GM19025 (cell line): ENCODE measurements at regions not wholly inside any gene's neighbourhood (a gene's known extent, or its start where the extent isn't known, plus 50 kb on each side); places are given as distances from the start of the nearest gene placed in this dataset.
"Not testable (repeated sequence)": the region's sequence is repeated elsewhere in the genome, so short reads cannot be mapped to it uniquely, and the experiment has no call there.

Experiments used
- ATAC-seq: cut with Tn5 transposase; IDR thresholded peaks from one replicate; pipeline ENCODE4 v1.9.1; 2021; ENCODE audit warnings: mild to moderate bottlenecking, low read depth, moderate library complexity; ENCODE audit not compliant: unreplicated experiment

DNA sequence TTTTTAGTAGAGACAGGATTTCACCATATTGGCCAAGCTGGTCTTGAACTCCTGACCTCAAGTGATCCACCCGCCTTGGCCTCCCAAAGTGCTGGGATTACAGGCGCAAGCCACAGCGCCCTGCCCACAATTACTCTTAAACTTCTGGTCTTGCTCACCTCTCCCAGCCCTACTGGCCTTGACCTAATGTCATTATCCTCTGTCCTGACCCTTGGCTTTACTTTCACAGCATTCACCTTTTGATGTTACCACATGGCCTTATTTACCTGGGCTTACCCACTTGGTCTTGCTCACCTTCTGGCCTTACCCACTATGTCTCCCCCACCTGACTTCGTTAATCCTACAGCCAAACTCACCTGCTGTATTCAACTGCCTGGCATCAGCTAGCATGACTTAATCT, 105.9 kb downstream of the IL12A start:
- no peak for ATAC-seq

DNA sequence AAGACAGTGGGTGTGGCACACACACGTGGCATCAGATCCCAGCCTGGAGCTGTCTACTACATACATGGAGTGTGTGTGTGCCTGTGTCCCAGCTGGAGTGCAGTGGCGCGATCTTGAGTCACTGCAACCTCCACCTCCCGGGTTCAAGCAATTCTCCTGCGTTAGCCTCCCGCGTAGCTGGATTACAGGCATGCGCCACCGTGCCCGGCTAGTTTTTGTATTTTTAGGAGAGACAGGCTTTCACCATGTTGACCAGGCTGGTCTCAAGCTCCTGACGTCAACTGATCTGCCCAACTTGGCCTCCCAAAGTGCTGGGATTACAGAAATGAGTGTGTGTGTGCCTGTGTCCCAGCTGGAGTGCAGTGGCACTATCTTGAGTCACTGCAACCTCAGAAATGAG, 108.8 kb downstream of the IL12A start:
- ATAC-seq, result no peak

DNA sequence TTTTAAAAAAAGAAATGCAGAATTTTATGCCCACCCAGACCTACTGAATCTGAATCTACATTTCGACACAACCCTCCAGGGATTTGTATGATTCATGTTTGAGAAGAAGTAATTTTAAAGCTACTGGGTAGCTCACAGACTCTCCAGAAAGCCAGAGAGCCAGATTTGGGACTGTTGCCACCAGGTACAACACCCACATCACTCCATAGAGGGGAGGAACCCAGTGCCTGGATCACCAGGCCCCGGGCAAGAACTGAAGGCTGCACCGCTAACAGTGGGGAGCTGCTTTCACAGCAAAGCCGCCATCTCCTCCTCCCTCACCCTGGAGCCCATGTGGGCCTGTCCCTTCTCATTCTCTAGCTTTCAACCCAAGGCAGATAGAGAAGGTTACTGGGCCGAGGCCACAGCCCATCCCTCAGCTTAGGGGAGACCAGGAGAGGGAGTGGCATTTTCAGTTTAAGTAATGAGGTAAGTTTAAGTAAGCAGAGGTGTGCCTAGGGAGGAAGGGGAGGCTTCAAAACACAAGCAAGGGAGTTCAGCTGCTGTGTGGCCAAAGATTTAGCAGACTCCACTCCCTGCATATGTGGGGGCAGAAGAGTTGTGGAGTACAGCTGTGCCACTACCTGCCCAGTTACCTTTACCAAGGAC, 109.8 kb downstream of the IL12A start:
- no peak for ATAC-seq

DNA sequence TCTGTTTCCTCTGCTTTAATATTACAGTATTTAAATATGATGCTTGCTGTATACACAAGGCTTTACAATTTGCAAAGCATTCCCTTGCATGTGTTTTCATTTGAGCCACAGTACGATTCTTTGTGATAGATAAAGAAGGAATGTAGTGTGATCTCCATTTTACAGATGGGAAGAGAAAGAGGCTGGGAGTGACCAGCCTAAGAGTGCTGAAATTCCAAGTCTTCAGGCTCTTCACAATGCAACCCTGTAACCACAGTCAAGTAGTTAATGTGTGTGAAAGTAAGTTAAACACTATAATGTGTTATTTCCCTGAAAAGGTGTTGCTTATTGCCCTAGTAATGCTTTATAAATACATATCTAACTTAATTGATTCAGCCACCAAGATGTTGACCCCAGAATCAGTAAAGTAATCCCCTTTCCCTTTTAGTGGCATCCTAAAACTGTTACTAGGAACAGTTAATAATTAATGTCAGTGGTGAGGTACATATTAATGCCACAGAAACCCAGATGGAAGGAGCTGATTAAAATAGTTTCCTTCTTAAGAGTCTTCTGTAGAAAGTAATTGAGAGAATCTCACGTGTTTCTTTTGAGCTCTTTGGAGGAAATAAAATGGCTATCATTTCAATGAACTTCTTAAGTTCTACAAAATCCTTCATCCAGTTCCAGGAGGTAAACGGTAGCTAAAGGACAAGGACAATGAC, 110.4 kb downstream of the IL12A start:
- ATAC-seq, result no peak

DNA sequence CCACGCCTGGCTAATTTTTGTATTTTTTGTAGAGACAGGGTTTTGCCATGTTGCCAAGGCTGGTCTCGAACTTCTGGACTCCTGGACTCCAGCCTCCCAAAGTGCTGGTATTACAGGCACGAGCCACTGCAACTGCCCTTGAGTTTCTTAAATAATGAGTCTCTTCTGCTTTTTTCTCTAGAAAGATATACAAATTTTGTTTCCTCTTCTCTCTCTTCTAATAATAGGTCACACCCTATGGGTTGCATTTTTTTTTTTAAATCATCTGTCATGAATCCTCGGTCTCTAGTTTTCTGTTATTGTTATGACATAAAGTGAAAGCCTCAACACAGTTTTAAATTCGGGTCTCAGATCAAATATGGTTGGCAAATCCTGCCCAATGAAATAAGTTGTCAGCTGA, 111.2 kb downstream of the IL12A start:
- no peak for ATAC-seq

DNA sequence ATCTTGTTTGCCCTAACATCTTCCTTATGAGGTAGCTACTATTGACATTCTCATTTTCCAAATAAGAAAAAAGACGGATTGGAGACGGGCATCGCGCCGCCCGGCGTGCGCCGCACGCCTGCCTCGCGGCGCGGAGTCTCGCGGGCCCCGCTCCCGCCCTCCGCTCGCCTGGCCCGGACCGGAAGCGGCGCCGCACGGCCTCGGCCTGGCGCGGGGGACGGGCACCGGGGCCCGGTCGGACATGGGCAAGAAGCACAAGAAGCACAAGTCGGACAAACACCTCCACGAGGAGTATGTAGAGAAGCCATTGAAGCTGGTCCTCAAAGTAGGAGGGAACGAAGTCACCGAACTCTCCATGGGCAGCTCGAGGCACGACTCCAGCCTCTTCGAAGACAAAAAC, 112.0 kb downstream of the IL12A start:
- ATAC-seq, result no peak

DNA sequence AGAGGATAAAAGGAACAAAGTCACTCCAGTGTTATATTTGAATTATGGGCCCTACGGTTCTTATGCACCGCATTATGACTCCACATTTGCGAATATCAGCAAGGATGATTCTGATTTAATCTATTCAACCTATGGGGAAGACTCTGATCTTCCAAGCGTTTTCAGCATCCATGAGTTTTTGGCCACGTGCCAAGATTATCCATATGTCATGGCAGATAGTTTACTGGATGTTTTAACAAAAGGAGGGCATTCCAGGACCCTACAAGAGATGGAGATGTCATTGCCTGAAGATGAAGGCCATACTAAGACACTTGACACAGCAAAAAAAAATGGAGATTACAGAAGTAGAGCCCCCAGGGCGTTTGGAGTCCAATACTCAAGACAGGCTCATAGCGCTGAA, 113.4 kb downstream of the IL12A start:
- ATAC-seq, result not testable (repeated sequence)

DNA sequence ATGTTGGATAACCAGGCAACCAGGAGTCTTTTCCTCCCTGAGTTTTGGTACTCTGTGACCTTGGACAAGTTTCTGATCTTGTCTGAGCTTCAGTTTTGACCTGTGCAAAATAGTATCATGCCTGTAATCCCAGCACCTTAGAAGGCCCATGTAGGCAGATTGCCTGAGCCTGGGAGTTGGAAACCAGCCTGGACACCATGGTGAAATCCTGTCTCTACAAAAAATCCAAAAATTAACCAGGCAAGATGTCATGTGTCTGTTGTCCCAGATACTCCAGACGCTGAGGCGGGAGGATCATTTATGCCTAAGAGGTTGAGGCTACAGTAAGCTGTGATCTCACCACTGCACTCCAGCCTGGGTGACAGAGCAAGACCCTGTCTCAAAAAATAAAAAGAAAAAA, 114.8 kb downstream of the IL12A start:
- ATAC-seq, result no peak

DNA sequence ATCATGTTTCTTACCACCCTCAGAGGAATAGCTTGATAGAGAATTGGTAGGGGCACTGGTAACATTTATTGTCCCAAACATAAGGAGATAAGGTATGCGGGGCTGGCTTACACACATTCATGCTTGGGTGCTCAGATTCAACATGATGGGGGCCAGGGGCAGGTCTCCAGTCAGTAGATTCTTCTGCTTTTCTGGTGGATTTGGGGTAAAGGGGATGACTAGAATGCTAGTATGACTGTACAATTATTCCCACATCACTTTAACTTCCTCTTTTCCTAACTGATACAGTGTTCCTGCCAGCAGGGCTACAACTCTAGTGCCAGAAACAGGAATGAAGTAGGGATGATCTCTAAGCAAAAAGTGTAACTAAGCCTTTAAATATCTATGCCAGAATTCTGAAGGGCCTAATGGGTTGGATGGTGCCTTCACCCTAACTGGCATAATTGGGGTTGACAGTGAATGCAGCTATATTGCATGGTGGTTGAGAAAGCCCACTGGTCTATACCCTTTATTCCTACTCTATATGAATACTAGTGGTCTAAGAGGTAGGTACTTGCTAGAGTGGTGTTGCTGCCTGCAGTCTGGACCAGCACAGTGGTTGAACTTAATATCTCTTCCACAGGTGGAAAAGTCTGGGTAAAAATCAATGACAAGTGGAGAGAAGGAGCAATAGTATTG, 117.4 kb downstream of the IL12A start:
- ATAC-seq, result no peak

DNA sequence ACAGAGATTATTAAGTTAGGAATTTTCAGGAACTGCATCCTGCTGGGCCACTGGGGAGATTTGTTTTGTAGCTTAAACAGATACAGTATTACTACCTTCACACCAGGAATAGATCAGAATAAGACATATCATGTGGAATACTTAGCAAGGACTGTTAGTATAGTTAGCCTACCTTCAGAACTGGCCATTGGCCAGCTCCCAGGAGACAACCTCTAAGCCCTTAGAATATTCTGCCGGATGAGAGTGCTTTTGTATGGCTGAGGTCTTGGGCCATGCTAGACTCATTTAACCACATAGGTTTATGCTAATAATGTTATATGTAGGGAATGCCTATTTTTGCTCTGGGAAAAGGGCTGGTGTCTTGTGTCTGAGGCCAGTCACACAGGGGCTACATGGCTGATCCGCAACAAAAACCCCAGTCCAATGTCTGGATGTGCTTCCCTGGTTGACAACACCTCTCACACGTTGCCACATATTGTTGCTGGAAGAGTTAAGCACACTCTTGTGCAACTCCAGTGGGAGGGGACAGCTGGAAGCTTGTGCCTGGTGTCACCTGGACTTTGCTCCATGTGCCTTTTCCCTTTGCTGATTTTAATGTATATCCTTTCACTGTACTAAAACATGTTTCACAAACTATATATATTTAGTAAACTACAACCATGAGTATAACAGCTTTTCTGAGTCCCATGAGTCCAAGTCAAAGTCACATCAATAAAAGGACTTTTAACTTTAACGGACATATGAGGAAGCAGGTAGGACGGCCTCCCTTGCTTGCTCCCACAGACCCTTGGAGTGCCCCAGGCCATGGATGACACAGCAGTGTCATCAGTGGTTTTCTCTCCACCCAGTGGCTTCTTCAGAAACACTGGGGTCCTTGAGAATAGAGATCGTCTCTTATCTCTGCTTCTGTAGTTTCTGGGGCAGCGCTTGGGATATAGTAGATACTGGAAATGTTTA, 118.0 kb upstream of the C3orf80 start:
- no peak for ATAC-seq

DNA sequence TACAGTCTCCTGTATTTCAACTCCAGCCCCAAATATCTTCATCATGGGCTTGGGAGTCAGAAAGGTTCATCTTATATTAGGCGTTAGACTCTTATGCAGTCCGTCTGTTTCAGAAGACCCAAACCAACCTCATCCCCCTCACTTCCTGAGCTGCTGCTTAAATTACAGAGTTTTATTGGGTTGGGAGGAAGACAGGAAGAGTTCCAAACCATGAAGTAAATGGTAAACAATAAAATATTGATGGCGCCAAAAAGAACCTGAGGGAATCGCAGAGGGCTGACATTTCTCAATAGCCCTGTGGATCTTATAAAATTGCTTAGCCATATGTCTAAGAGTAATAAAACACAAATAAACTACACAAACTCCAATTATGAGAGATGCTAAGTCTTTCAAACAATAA, 116.9 kb upstream of the C3orf80 start:
- no peak for ATAC-seq

DNA sequence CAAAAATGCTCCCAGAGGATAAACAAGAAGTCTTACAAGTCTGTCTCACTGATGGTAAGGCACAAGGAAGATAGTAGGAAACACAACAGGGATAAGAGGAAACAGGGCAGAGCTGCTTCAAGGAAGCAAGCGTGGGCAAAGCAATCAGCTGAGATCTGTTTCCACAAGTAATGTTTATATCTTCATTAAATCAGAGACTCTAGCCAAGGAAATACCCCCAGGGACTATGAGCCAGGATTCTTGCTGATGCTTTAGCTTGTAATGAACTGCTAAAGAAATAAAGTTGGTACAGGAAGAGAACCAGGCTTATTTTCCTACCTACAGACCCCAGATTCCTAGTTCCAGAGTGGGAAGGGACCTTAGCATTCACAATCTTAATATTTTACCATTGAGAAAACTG, 112.7 kb upstream of the C3orf80 start:
- ATAC-seq, result no peak

DNA sequence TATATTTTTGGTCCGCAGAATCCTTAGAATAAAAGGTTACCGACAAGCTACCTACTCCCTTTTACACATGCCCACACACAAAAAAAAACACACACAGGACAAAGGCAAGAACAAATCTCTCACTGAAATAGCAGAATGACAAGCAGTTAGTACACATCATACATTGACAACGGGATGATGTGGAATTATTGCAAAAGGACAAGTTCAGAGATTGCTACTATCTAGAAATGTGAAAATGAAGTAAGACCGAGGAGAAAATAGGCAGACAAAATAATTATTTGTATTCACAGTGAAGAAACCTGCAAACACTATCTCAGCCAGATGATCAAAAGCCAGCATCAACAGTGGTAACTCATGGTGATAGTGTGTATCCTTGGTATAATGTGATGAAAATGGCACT, 112.2 kb upstream of the C3orf80 start:
- ATAC-seq, result no peak

DNA sequence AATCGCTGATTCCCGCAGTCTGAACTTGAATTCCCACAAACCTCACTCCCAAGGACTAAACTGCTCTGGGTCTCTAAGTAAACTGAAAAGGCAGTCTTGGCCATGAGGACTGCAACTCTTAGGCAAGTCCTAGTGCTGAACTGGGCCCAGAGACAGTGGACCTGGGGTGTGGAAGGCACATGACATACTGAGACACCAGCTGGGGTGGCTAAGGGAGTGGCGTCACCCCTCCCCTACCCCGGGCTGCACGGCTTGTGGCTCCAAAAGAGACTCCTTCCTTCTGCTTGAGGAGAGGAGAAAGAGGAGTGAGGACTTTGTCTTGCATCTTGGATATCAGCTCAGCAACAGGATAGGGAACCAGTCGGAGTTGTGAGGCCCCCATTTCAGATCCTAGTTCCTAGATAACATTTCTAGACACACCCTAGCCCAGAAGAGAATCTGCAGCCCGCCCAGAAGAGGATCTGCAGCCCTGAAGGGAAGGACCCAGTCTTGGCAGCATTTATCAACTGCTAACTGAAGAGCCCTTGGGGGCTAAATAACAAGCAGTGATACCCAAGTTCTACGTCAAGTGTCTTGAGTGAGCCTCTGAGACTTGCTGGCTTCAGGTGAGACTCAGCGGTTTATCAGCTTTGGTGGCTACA, 110.7 kb upstream of the C3orf80 start:
- no peak for ATAC-seq

DNA sequence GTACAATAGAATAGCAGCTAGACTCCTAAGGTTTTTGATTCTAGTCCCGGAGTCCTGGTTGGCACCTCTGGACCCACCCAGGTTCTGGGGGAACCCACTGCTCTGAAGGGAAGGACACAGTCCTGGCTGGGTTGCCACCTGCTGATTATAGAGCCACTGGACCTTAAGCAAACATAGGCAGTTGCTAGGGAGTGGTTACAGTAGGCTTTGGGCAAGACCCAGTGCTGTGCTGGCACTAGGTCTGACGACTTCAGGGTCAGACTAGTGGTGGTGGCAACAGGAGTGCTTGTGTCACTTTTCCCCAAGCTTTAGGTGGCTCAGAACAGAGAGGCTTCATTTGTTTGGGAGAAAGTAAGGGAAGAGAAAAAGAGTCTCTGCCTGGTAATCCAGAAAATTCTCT, 109.8 kb upstream of the C3orf80 start:
- ATAC-seq, result no peak

DNA sequence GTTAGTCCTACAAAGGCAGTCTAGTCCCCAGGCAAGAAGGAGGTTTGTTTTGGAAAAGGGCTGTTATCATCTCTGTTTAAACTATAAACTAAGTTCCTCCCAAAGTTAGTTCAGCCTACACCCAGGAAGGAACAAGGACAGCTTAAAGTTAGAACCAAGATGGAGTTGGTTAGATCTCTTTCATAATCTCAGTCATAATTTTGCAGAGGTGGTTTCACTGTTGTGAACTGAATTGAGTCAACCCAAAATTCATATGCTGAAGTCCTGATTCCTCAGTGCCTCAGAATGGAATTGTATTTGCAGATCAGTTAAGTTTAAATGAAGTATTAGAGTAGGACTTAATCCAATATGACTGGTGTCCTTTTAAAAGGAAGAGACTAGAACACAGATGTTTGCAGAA, 101.0 kb upstream of the C3orf80 start:
- ATAC-seq, result no peak

DNA sequence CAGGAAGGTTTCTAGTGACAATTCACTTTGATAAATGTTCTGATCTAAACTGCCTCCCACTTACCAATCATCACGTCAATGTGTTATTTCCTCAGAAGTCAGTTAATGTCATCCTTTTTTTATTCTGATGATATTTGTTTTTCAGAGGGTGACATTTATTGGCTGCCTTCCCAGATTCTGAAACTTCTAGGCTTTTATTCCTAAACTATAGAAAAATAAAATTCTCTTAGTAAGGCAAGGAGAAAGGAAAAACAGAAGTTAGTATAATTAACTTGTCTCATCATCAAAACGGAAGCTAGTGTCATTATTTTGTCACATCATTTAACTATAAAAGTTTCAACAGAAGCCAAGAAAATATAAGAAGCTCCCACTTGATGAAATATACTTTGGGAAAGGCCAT, 100.0 kb upstream of the C3orf80 start:
- ATAC-seq, result no peak

DNA sequence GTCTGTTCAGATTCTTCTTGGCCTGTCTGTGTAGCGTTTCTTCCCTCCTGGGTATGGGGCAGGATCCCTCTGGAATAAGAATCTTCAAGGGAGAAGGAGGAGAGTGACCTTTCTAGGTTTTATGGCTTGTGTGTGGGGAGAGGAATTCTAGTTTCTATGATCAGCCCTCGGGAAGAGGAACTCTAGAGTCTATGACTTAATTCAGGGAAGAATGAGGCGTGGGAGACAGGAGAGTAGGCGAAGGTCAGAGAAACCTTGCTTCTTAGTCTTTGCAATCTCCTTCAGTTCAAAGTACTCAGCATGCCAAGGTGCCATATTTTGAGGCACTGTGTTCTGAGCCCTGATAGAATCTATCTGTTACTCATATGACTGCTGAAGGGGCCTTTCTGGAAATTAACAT, 99.2 kb upstream of the C3orf80 start:
- ATAC-seq, result no peak

DNA sequence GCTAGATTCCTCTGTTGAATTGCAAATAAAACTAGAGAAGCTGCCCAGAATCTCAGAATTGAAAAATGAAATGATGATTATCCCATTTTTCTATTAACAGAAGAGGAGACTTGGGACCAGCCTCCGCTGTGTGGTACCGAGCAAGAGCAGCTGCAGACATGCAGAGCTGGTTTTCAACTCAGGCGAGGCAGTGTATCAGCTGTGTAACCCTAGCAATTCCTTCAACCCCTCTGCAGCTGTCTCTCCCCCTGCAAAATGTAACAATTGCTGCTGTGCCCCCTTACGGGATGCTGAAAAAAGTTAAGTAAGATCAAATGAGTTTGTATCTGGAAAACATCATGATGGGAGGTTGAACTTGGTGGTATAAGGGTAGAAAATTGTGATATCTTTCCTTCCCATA, 98.5 kb upstream of the C3orf80 start:
- no peak for ATAC-seq

DNA sequence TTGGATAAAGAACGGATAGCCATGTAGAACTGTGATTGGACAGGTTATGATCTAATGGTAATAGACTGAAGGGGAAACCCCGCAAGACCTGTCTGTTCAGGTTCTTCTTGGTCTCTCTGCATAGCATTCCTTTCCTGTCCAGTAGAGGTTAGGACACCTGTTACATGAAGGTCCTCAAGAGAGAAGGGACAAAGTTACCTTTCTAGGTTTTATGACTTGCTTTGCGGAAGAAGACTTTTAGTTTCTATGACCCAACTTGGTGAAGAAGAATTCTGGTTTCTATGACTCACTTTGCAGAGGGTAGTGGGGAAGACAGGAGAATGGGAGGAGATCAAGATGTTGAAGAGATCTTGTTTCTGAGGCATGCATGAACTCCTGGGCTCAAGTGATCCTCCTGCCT, 97.9 kb upstream of the C3orf80 start:
- ATAC-seq, result no peak
